Peyer's patch (tissue), 4 donors: ENCODE measurements at regions not wholly inside any gene's neighbourhood (a gene's known extent, or its start where the extent isn't known, plus 50 kb on each side); places are given as distances from the start of the nearest gene placed in this dataset.

ENCODE experiments used
- DNase-seq, 3 donors: peaks; one replicate each; pipeline ENCODE4 v3.0.0-alpha.2; 2017 to 2019
- H3K27ac ChIP-seq, 4 donors: fragments of 200-600 bp; sonication (generic); one replicate each; pipeline ENCODE4 v1.5.1; 2016 to 2019
- H3K27me3 ChIP-seq, 2 donors: fragments of 200-600 bp; sonication (generic); one replicate each; pipeline ENCODE4 v1.5.1; 2019
- H3K36me3 ChIP-seq, 3 donors: fragments of 200-600 bp; sonication (generic); one replicate each; pipeline ENCODE4 v1.5.1; 2016 to 2019
- H3K4me1 ChIP-seq, 4 donors: fragments of 200-600 bp; sonication (generic); one replicate each; pipeline ENCODE4 v1.5.1; 2016 to 2019
- H3K4me3 ChIP-seq, 4 donors: fragments of 200-600 bp; sonication (generic); 1 replicate in 3 of 4; 2 replicates in 1 of 4; pipeline ENCODE4 v1.5.1; 2016 to 2019; ENCODE audit warnings: mild to moderate bottlenecking in 1 of 4
- H3K9me3 ChIP-seq, 4 donors: fragments of 200-600 bp; sonication (generic); one replicate each; pipeline ENCODE4 v1.5.1; 2016 to 2019; ENCODE audit warnings: mild to moderate bottlenecking in 1 of 4
- POLR2A ChIP-seq, 2 donors: fragments of 450-650 bp; IDR thresholded peaks; one replicate each; pipeline ENCODE4 v1.5.1; 2017; ENCODE audit warnings: antibody characterized with exemption in 2 of 2, mild to moderate bottlenecking in 2 of 2, moderate library complexity in 2 of 2
- TF ChIP-seq, protein P1 (sequence below), 6 experiments: fragments of 450-650 bp in 4 of 6; fragments of 200-600 bp in 2 of 6; sonication (generic) in 1 of 6; IDR thresholded peaks; one replicate each; pipeline ENCODE4 v1.5.1; 2017 to 2019; ENCODE audit warnings: antibody characterized with exemption in 6 of 6, mild to moderate bottlenecking in 3 of 6, moderate library complexity in 1 of 6

- Histone ChIP-seq H3K36me3 (no peaks in the 10 kb centered on the region), H3K4me1 (no peaks in the 10 kb centered on the region), H3K27ac (no peak overlapping the region), H3K27me3 (no peaks in the 10 kb centered on the region), H3K9me3 (no peaks in the 10 kb centered on the region), H3K4me3 (no peak overlapping the region)
- no peak for DNase-seq
- TF ChIP-seq POLR2A (IDR thresholded peaks at IDR 0.05), result no peak
- TF ChIP-seq, protein P1, sequence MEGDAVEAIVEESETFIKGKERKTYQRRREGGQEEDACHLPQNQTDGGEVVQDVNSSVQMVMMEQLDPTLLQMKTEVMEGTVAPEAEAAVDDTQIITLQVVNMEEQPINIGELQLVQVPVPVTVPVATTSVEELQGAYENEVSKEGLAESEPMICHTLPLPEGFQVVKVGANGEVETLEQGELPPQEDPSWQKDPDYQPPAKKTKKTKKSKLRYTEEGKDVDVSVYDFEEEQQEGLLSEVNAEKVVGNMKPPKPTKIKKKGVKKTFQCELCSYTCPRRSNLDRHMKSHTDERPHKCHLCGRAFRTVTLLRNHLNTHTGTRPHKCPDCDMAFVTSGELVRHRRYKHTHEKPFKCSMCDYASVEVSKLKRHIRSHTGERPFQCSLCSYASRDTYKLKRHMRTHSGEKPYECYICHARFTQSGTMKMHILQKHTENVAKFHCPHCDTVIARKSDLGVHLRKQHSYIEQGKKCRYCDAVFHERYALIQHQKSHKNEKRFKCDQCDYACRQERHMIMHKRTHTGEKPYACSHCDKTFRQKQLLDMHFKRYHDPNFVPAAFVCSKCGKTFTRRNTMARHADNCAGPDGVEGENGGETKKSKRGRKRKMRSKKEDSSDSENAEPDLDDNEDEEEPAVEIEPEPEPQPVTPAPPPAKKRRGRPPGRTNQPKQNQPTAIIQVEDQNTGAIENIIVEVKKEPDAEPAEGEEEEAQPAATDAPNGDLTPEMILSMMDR (IDR thresholded peaks at IDR 0.05), result no peak
These were observed 665.1 kb upstream of the PLXNA2 start for GRCh38 chr1:208909011-208909984.

GRCh38 chr1:208910161-208910560, 666.0 kb upstream of the PLXNA2 start:
- no peak for DNase-seq
- no peaks in the 10 kb centered on the region for H3K27me3 ChIP-seq
- no peak overlapping the region for H3K4me3 ChIP-seq
- H3K27ac ChIP-seq, result no peak overlapping the region
- no peaks in the 10 kb centered on the region for H3K4me1 ChIP-seq
- H3K36me3 ChIP-seq, result no peaks in the 10 kb centered on the region
- TF ChIP-seq, protein P1 (IDR thresholded peaks at IDR 0.05), result no peak
- no peak for TF ChIP-seq POLR2A (IDR thresholded peaks at IDR 0.05)
- H3K9me3 ChIP-seq, result no peaks in the 10 kb centered on the region

DNA sequence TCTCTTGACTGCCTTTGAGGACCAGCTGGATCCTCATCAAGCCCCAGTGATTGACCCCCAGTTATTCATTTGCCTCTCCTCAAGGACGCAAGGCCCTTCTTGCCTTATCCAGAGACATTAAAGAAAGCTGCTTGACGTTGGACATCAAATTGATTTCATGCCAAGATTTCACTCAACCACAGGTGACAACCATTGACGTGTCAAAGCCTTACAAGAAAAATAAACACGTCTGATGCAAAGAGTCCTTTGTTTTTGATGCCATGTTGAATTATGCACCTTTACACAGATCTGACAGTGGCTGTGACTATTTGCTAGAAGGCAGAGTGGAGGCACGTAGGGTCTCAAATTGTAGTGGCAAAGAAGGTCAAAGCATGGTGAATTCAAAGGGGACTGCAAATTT, 666.2 kb upstream of the CAMK1G start:
- Histone ChIP-seq H3K4me3 (no peak overlapping the region), H3K4me1 (no peaks in the 10 kb centered on the region), H3K9me3 (no peaks in the 10 kb centered on the region), H3K27ac (no peak overlapping the region), H3K36me3 (no peaks in the 10 kb centered on the region), H3K27me3 (no peaks in the 10 kb centered on the region)
- no peak for DNase-seq
- no peak for TF ChIP-seq POLR2A (IDR thresholded peaks at IDR 0.05)
- TF ChIP-seq, protein P1 (IDR thresholded peaks at IDR 0.05), result no peak

- no peak overlapping the region for H3K4me3 ChIP-seq
- no peak for DNase-seq
- TF ChIP-seq, protein P1 (IDR thresholded peaks at IDR 0.05), result no peak
- TF ChIP-seq POLR2A (IDR thresholded peaks at IDR 0.05), result no peak
These were observed 665.8 kb upstream of the CAMK1G start for GRCh38 chr1:208917723-208918122.

GRCh38 chr1:208918160-208918559, 665.4 kb upstream of the CAMK1G start:
- H3K36me3 ChIP-seq, result no peaks in the 10 kb centered on the region
- H3K27ac ChIP-seq, result no peak overlapping the region
- TF ChIP-seq, protein P1 (IDR thresholded peaks at IDR 0.05), result no peak
- no peak for TF ChIP-seq POLR2A (IDR thresholded peaks at IDR 0.05)
- H3K9me3 ChIP-seq, result no peaks in the 10 kb centered on the region
- no peaks in the 10 kb centered on the region for H3K27me3 ChIP-seq
- no peak for DNase-seq
- H3K4me3 ChIP-seq, result no peak overlapping the region
- H3K4me1 ChIP-seq, result no peaks in the 10 kb centered on the region

More at GRCh38 chr1:208917723-208918122, 665.8 kb upstream of the CAMK1G start:
- Histone ChIP-seq H3K27me3 (no peaks in the 10 kb centered on the region), H3K9me3 (no peaks in the 10 kb centered on the region), H3K36me3 (no peaks in the 10 kb centered on the region), H3K4me1 (no peaks in the 10 kb centered on the region), H3K27ac (no peak overlapping the region)
